Cardiac septum (tissue), 1 donor: ENCODE measurements at regions not wholly inside any gene's neighbourhood (a gene's known extent, or its start where the extent isn't known, plus 50 kb on each side); places are given as distances from the start of the nearest gene placed in this dataset.
"Not testable (repeated sequence)": the region's sequence is repeated elsewhere in the genome, so short reads cannot be mapped to it uniquely, and the experiment has no call there.

Source experiments
- DNase-seq: peaks from one replicate; pipeline ENCODE4 v3.0.0-alpha.2; 2020; ENCODE audit warnings: low spot score
- intact Hi-C: fragments of 100-400 bp; cut with DNase I; formaldehyde crosslinking; loops from one replicate; pipeline ENCODE4 v1.14.0; 2022
- donor health status: DM: no; HTN: no; CAD: no.

DNA sequence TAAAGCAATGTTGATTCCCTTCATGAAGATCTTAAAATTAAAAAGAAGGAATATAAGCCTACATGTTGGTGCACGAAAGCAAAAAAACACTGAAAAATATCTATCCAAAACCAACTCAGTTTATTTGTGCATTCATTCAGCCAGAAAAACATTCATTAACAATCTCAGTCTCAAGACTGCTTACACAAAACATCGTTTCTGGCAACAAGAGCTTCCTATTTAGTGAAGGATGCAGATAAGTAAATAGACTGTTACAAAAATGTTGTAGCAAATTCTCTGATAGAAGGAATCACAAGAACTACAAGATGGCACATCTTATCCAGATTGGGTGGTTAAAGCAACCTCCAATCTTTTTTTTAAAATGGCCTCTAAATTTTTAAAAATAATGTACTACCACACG, 69.7 kb upstream of the DCN start:
- intact Hi-C loops, result no loop called here
- no peak for DNase-seq

GRCh38 chr12:91250273-91250665, 67.7 kb upstream of the DCN start:
- intact Hi-C loops, result no loop called here

GRCh38 chr12:91249518-91250272, 67.1 kb upstream of the DCN start:
- no peak for DNase-seq
- intact Hi-C loops, result no loop called here

More at GRCh38 chr12:91250273-91250665, 67.7 kb upstream of the DCN start:
- no peak for DNase-seq

DNA sequence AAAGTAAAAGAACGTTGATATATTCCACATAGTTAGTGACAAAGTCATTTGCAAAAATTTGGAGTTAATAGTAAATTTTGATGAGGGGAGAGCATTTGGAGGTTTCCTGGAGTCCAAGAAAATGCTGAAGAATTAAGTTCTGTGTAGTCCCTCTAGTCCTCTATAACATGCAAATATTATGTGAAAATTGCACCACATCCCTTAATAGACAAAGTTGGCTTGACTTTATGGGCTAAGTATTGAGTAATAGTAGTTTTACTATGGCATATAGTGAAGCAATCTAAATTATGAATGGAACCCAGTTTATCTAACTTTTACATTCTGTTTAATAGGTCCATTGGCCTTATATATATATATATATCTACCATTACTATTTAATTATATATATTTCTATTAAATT, 66.4 kb upstream of the DCN start:
- DNase-seq, result no peak
- intact Hi-C loops, result no loop called here

DNA sequence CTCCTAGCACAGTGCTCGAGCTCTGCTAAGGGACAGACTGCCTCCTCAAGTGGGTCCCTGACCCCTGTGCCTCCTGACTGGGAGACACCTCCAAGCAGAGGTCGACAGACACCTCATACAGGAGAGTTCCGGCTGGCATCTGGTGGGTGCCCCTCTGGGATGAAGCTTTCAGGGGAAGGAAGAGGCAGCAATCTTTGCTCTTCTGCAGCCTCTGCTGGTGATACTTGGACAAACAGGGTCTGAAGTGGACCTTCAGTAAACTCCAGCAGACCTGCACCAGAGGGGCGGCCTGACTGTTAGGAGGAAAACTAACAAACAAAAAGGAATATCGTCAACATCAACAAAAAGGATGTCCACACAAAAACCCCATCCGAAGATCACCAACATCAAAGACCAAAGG, 60.6 kb upstream of the DCN start:
- intact Hi-C loops, result loop anchor here (5.0 kb wide), 2 partner anchors 61 to 84 kb away; partner anchors contain the start of gene DCN
- DNase-seq, result not testable (repeated sequence)

GRCh38 chr12:91241756-91242155, 59.1 kb upstream of the DCN start:
- DNase-seq, result no peak
- intact Hi-C loops, result loop anchor here (5.0 kb wide), 2 partner anchors 59 to 86 kb away; partner anchors contain the start of gene DCN

DNA sequence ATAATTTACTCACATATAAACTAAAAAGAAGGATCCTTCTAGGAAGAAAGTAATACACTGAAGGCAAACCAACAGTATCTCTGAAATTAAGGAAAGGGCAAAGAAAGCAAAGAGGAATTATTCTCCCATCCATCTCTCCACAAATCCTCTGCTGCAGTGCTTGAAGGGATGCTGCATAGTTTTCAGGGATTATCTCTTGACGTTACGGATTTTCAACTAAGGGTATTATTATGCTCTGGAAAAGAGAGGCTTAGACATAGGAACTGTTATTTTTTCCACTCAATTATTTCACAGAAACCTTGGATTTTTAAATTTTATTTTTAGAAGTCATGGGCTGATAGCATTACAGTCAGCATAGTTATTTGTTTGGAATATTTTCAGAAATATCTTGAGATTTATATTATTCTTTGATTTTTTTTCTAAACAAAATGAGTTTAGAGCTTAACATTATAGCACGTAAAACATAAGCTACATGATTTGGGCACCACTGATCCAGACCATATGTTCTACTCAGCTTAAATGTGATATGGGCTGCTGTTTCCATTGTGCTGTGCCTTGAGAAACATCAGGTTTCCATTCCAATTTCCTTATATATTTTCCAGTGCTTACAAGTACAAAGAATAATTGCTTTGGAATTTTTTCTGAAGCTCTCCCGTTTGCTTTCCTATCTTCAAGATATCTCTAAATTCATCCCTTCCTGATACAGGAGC, 57.9 kb upstream of the DCN start:
- intact Hi-C loops, result loop anchor here (5.0 kb wide), 2 partner anchors 58 to 87 kb away; partner anchors contain the start of gene DCN

GRCh38 chr12:91239481-91239880, 56.9 kb upstream of the DCN start:
- no peak for DNase-seq
- intact Hi-C loops, result no loop called here

More for the DNA sequence above, 57.9 kb upstream of the DCN start:
- no peak for DNase-seq
